ENCODE measurements at regions not wholly inside any gene's neighbourhood (a gene's known extent, or its start where the extent isn't known, plus 50 kb on each side); places are given as distances from the start of the nearest gene placed in this dataset.

GRCh38 chr14:21748869-21749303 lies 75.3 kb upstream of the OR4E1 start:
- TF ChIP-seq, protein P1, sequence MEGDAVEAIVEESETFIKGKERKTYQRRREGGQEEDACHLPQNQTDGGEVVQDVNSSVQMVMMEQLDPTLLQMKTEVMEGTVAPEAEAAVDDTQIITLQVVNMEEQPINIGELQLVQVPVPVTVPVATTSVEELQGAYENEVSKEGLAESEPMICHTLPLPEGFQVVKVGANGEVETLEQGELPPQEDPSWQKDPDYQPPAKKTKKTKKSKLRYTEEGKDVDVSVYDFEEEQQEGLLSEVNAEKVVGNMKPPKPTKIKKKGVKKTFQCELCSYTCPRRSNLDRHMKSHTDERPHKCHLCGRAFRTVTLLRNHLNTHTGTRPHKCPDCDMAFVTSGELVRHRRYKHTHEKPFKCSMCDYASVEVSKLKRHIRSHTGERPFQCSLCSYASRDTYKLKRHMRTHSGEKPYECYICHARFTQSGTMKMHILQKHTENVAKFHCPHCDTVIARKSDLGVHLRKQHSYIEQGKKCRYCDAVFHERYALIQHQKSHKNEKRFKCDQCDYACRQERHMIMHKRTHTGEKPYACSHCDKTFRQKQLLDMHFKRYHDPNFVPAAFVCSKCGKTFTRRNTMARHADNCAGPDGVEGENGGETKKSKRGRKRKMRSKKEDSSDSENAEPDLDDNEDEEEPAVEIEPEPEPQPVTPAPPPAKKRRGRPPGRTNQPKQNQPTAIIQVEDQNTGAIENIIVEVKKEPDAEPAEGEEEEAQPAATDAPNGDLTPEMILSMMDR (IDR thresholded peaks at IDR 0.05) = peak; percentile 22 to 54 (median 24)
- TF ChIP-seq POLR2A (IDR thresholded peaks at IDR 0.05) = no peak
- no peaks in the 10 kb centered on the region for H3K9me3 ChIP-seq
- no peak overlapping the region for H3K27ac ChIP-seq
- WGBS, 2 donors = 32 to 34% methylated on average over 5 of the region's 5 CpGs
- H3K4me3 ChIP-seq = no peak overlapping the region
- H3K27me3 ChIP-seq = no peaks in the 10 kb centered on the region
- peak; percentile 68 for DNase-seq
- no peaks in the 10 kb centered on the region for H3K36me3 ChIP-seq (ENCODE audit: low read depth, missing control alignments)
- intact Hi-C loops (cut with DNase I; ENCODE audit: low total_unique reads) = no loop called here
- H3K4me1 ChIP-seq = no peaks in the 10 kb centered on the region

- Histone ChIP-seq H3K36me3 (ENCODE audit: low read depth, missing control alignments) (no peaks in the 10 kb centered on the region), H3K27ac (no peak overlapping the region), H3K27me3 (no peaks in the 10 kb centered on the region), H3K4me3 (no peak overlapping the region), H3K9me3 (no peaks in the 10 kb centered on the region), H3K4me1 (no peaks in the 10 kb centered on the region)
- TF ChIP-seq POLR2A (IDR thresholded peaks at IDR 0.05) = no peak
- TF ChIP-seq, protein P1 (IDR thresholded peaks at IDR 0.05) = no peak
- WGBS, 2 donors = 86 to 92% methylated on average over 3 to 4 of the region's 4 CpGs
- intact Hi-C loops (cut with DNase I; ENCODE audit: low total_unique reads) = no loop called here
- no peak for DNase-seq
These were observed 62.2 kb upstream of the OR4E1 start for GRCh38 chr14:21735639-21736307.

DNA sequence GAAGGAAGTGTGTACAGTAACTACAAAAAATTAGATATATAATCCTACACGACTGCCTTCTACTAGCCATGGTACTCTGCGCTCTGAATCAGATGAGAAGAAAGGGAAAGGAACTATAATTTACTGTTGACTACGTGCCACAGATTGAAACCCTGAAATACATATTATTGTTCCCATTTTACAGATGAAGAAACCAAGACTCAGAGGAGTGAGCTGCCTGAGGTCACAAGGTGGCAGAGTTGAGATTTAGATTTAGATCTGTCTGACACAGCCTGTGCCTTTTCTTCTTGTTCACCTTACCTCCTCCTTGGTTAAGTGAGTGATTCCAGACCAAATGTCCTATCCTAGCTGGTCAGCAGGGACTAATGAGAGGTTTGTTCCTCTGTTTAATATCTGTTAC lies 61.6 kb upstream of the OR4E1 start:
- DNase-seq = no peak
- Histone ChIP-seq H3K36me3 (ENCODE audit: low read depth, missing control alignments) (no peaks in the 10 kb centered on the region), H3K27me3 (no peaks in the 10 kb centered on the region), H3K4me3 (no peak overlapping the region), H3K4me1 (no peaks in the 10 kb centered on the region), H3K27ac (no peak overlapping the region), H3K9me3 (no peaks in the 10 kb centered on the region)
- WGBS, 2 donors = 81 to 83% methylated on average over 3 of the region's 3 CpGs
- intact Hi-C loops (cut with DNase I; ENCODE audit: low total_unique reads) = no loop called here
- TF ChIP-seq POLR2A (IDR thresholded peaks at IDR 0.05) = no peak

DNA sequence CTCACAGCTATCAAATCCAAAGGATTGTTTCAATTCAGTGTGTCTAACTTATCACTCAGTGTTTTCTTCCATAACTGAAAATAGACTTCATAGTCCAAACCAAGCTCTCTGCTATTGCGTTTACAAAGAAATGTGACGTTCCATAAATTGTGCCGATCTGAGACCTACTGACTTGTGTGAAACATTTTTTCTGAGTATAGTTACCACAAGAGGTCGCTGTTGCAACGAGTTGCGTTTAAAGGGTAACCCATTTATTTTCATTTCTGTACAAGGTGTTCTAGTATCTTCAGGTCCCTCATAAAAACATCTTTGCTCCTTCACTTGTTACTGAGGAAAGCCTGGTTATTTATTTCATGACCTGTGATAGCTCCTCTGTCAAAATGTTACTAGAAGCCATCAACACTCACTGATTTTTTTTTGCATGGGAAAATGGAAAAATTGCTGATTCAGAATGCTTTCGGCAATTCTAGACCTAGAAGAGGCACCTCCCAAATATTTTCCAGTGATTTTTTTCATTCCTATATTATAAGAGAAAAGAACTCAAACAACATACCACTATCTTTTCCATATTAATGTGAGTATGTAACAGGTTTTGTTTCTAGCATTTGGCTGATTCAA lies 60.9 kb upstream of the OR4E1 start:
- TF ChIP-seq, protein P1 (IDR thresholded peaks at IDR 0.05) = peak in 2 of 3 experiments; percentile 54 to 67
- TF ChIP-seq POLR2A (IDR thresholded peaks at IDR 0.05) = no peak
- no peaks in the 10 kb centered on the region for H3K9me3 ChIP-seq
- H3K27me3 ChIP-seq = no peaks in the 10 kb centered on the region
- H3K4me1 ChIP-seq = no peaks in the 10 kb centered on the region
- 16 to 19% methylated on average over 7 of the region's 7 CpGs for WGBS, 2 donors
- peak; percentile 46 for DNase-seq
- H3K36me3 ChIP-seq (ENCODE audit: low read depth, missing control alignments) = no peaks in the 10 kb centered on the region
- intact Hi-C loops (cut with DNase I; ENCODE audit: low total_unique reads) = no loop called here
- peak overlapping the region in 1 of 2 donors; percentile 2 for H3K4me3 ChIP-seq
- H3K27ac ChIP-seq = no peak overlapping the region

- no peak overlapping the region for H3K4me3 ChIP-seq
- intact Hi-C loops (cut with DNase I; ENCODE audit: low total_unique reads) = no loop called here
- no peaks in the 10 kb centered on the region for H3K27me3 ChIP-seq
- H3K4me1 ChIP-seq = no peaks in the 10 kb centered on the region
- DNase-seq = no peak
- no peak for TF ChIP-seq POLR2A (IDR thresholded peaks at IDR 0.05)
- no peak overlapping the region for H3K27ac ChIP-seq
- WGBS, 2 donors = 63 to 72% methylated on average over 5 of the region's 5 CpGs
- H3K36me3 ChIP-seq (ENCODE audit: low read depth, missing control alignments) = no peaks in the 10 kb centered on the region
- no peaks in the 10 kb centered on the region for H3K9me3 ChIP-seq
These were observed 56.1 kb upstream of the OR4E1 start for GRCh38 chr14:21729703-21730233.
